ENCODE measurements at regions not wholly inside any gene's neighbourhood (a gene's known extent, or its start where the extent isn't known, plus 50 kb on each side); places are given as distances from the start of the nearest gene placed in this dataset.
A peak's percentile ranks its signal among the peaks of the same experiment; 100 is the strongest.

- Histone ChIP-seq H3K9me3 (no peaks in the 10 kb centered on the region), H3K36me3 (no peaks in the 10 kb centered on the region), H3K4me3 (no peak overlapping the region), H3K4me1 (no peaks in the 10 kb centered on the region), H3K27ac (no peak overlapping the region), H3K27me3 (replicated peaks in 1 of 7) (peaks cover 0 to 4% (median 0%) of the 10 kb centered on the region in 7 donors)
- WGBS, 5 donors, result 62 to 84% (median 72%) methylated on average over 2 of the region's 2 CpGs
- no peak for TF ChIP-seq POLR2AphosphoS5 (IDR thresholded peaks at IDR 0.05)
- no peak for TF ChIP-seq POLR2A (IDR thresholded peaks at IDR 0.05)
- TF ChIP-seq, protein P1, sequence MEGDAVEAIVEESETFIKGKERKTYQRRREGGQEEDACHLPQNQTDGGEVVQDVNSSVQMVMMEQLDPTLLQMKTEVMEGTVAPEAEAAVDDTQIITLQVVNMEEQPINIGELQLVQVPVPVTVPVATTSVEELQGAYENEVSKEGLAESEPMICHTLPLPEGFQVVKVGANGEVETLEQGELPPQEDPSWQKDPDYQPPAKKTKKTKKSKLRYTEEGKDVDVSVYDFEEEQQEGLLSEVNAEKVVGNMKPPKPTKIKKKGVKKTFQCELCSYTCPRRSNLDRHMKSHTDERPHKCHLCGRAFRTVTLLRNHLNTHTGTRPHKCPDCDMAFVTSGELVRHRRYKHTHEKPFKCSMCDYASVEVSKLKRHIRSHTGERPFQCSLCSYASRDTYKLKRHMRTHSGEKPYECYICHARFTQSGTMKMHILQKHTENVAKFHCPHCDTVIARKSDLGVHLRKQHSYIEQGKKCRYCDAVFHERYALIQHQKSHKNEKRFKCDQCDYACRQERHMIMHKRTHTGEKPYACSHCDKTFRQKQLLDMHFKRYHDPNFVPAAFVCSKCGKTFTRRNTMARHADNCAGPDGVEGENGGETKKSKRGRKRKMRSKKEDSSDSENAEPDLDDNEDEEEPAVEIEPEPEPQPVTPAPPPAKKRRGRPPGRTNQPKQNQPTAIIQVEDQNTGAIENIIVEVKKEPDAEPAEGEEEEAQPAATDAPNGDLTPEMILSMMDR (IDR thresholded peaks at IDR 0.05 in 8 of 11, conservative IDR thresholded peaks at IDR 0.05 in 3 of 11), result no peak
- no peak for DNase-seq
- intact Hi-C loops (cut with DNase I; ENCODE audit: low total_unique reads), result no loop called here
Observed at GRCh38 chr9:603126-603525, 238.4 kb upstream of the DMRT1 start.

GRCh38 chr9:607417-607816 lies 234.1 kb upstream of the DMRT1 start:
- no peak overlapping the region for H3K4me3 ChIP-seq
- TF ChIP-seq POLR2A (IDR thresholded peaks at IDR 0.05) (no peak), POLR2AphosphoS5 (IDR thresholded peaks at IDR 0.05) (no peak)
- TF ChIP-seq, protein P1 (IDR thresholded peaks at IDR 0.05 in 8 of 11, conservative IDR thresholded peaks at IDR 0.05 in 3 of 11), result no peak
- intact Hi-C loops (cut with DNase I; ENCODE audit: low total_unique reads), result no loop called here
- peaks cover 0 to 4% (median 0%) of the 10 kb centered on the region in 7 donors for H3K27me3 ChIP-seq (replicated peaks in 1 of 7)
- H3K27ac ChIP-seq, result no peak overlapping the region
- 69 to 84% (median 79%) methylated on average over 5 of the region's 5 CpGs for WGBS, 5 donors
- no peaks in the 10 kb centered on the region for H3K4me1 ChIP-seq
- no peaks in the 10 kb centered on the region for H3K9me3 ChIP-seq
- DNase-seq, result no peak
- H3K36me3 ChIP-seq, result no peaks in the 10 kb centered on the region

DNA sequence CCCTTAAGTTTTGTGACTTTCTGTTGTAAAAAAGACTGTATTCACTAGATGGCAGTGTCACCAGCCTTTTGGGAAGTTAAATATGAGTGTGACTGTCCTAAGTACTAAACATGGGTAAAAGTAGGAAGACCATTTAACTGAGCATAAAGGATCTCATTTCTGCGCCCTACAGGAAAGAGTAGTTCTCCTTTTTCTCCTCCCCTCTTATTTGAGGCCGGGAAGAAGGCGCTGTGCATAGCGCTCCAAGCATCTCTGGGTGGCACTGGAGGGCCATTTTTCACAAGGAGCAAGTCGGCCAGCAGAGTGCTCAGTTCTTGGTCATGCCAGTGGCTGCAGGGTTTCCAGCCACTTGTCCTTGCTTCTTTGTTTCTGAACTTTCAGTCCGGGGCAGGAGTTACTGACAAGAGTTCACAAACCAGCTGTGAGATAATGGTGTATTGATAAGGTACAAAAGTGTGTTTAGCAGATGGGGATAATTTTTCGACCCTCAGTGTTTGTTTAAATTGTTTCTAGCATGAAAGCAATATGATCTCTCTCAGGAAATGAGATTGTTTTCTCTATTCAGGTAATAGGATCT lies 227.6 kb upstream of the DMRT1 start:
- WGBS, 5 donors, result 2 to 10% (median 8%) methylated on average over 7 of the region's 7 CpGs
- Histone ChIP-seq H3K4me3 (peak overlapping the region in 1 of 8 donors; percentile 5), H3K4me1 (peaks cover 0 to 17% (median 12%) of the 10 kb centered on the region in 6 donors), H3K9me3 (no peaks in the 10 kb centered on the region), H3K27me3 (replicated peaks in 1 of 7) (no peaks in the 10 kb centered on the region), H3K36me3 (no peaks in the 10 kb centered on the region), H3K27ac (peak overlapping the region in 2 of 8 donors; percentile 7 to 49)
- peak; percentile 81 for DNase-seq
- intact Hi-C loops (cut with DNase I; ENCODE audit: low total_unique reads), result loop anchor here (2.0 to 10.0 kb wide), 2 partner anchors 151 to 391 kb away; no protein-coding TSS in a partner anchor
- TF ChIP-seq, protein P1 (IDR thresholded peaks at IDR 0.05 in 8 of 11, conservative IDR thresholded peaks at IDR 0.05 in 3 of 11), result peak; percentile 53 to 86 (median 73)
- TF ChIP-seq POLR2A (IDR thresholded peaks at IDR 0.05), result no peak
- peak in 2 of 3 donors; percentile 18 to 40 for TF ChIP-seq POLR2AphosphoS5 (IDR thresholded peaks at IDR 0.05)

DNA sequence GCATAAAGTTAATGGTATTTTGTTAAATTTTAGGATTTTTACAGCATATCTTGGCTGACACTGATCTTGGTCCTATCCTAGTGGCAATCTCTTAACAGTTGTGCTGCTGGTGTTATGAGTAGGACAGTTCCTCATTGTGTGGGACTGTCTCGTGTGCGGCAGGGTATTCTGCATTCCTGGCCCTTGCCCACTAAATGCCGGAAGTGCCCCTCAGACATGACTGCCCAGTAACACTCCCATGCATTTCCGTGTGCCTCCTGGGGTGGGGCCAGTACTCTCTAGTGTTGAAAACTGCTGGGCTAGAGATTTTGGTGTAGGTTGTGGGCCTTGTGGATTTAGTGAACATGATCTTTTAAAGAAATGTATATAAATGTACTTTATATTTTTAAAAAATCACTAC lies 227.1 kb upstream of the DMRT1 start:
- TF ChIP-seq, protein P1 (IDR thresholded peaks at IDR 0.05 in 8 of 11, conservative IDR thresholded peaks at IDR 0.05 in 3 of 11), result no peak
- TF ChIP-seq POLR2A (IDR thresholded peaks at IDR 0.05) (no peak), POLR2AphosphoS5 (IDR thresholded peaks at IDR 0.05) (no peak)
- Histone ChIP-seq H3K27me3 (replicated peaks in 1 of 7) (no peaks in the 10 kb centered on the region), H3K9me3 (no peaks in the 10 kb centered on the region), H3K27ac (peak overlapping the region in 2 of 8 donors; percentile 7 to 49), H3K36me3 (no peaks in the 10 kb centered on the region), H3K4me3 (no peak overlapping the region), H3K4me1 (peaks cover 0 to 17% (median 12%) of the 10 kb centered on the region in 6 donors)
- no peak for DNase-seq
- intact Hi-C loops (cut with DNase I; ENCODE audit: low total_unique reads), result loop anchor here (2.0 to 10.0 kb wide), 2 partner anchors 150 to 390 kb away; no protein-coding TSS in a partner anchor
- 23 to 41% (median 38%) methylated on average over 4 of the region's 4 CpGs for WGBS, 5 donors
